Activated T-helper 2 cell treated with anti-CD3 and anti-CD28 coated beads, Interferon-gamma antibody, Interleukin-2, Interleukin-4, amounts not matched to agents 10 μg/mL and 5 μg/mL and 100 μg/mL, durations not matched to agents 14 hours and 24 hours and 36 hours (primary cell): ENCODE measurements at regions not wholly inside any gene's neighbourhood (a gene's known extent, or its start where the extent isn't known, plus 50 kb on each side); places are given as distances from the start of the nearest gene placed in this dataset.
"Not testable (repeated sequence)": the region's sequence is repeated elsewhere in the genome, so short reads cannot be mapped to it uniquely, and the experiment has no call there.

Experiments used
- DNase-seq: peaks from one replicate; pipeline ENCODE4 v3.0.0; 2021; ENCODE audit warnings: low spot score
- H3K27ac Mint-ChIP-seq: one replicate; pipeline ENCODE4 v1.8.0; 2021; ENCODE audit warnings: mixed read lengths
- H3K27me3 Mint-ChIP-seq: one replicate; pipeline ENCODE4 v1.8.0; 2021; ENCODE audit warnings: low read depth, mixed read lengths
- H3K36me3 Mint-ChIP-seq: one replicate; pipeline ENCODE4 v1.8.0; 2021; ENCODE audit warnings: low read depth, mixed read lengths
- H3K4me1 Mint-ChIP-seq: one replicate; pipeline ENCODE4 v1.8.0; 2021; ENCODE audit warnings: low read depth, mixed read lengths
- H3K4me3 Mint-ChIP-seq: one replicate; pipeline ENCODE4 v1.8.0; 2021; ENCODE audit warnings: low read depth, mild to moderate bottlenecking, moderate library complexity, mixed read lengths
- H3K9me3 Mint-ChIP-seq: one replicate; pipeline ENCODE4 v1.8.0; 2021; ENCODE audit warnings: mixed read lengths
- intact Hi-C: fragments of 100-400 bp; cut with micrococcal nuclease; formaldehyde crosslinking; loops from one replicate; pipeline ENCODE4 v1.15.1; 2023

DNA sequence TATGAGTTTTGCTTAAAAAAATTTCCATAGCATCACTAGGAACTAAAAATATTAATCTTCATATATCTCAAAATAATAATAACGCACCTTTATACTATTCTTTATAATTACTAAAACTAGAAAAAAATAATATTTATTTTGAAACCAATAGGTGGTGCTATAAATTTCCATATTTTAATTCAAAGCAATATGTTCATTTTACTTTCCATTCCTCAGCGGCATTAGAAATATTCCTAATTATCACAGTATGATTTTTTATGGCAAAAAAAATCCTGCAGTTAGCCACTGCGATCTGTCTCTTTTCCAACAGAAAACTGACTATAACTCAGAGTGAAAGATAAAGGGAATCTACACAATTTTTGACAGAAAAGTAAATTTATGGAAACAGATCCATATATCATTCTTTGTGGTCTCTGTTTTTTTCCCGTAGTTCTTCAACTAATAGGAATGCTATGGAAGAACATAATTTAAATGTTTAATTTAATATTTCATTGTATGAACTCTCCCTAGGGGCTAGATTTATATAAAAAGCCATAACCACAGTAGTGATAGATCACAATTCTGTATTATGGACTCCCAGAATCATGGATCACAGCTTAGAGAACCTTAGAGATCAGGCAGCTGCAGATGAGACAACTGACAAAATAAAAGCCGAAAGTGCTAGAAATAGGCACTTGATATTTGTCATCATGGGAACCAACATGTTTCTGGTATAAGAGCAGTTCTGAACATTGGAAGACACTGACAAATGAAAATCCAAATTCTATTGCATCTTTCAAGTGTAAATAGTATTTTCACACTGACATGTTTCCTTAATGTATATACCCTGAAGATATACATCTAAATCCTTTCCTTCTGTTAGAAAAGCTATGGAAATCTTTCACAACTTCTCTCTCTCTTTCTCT lies 167.7 kb upstream of the MPDZ start:
- DNase-seq = no peak
- H3K27ac Mint-ChIP-seq = no peak overlapping the region
- H3K27me3 Mint-ChIP-seq = no peaks in the 10 kb centered on the region
- intact Hi-C loops = no loop called here
- no peaks in the 10 kb centered on the region for H3K36me3 Mint-ChIP-seq
- H3K9me3 Mint-ChIP-seq = no peaks in the 10 kb centered on the region
- no peak overlapping the region for H3K4me3 Mint-ChIP-seq
- H3K4me1 Mint-ChIP-seq = no peaks in the 10 kb centered on the region

DNA sequence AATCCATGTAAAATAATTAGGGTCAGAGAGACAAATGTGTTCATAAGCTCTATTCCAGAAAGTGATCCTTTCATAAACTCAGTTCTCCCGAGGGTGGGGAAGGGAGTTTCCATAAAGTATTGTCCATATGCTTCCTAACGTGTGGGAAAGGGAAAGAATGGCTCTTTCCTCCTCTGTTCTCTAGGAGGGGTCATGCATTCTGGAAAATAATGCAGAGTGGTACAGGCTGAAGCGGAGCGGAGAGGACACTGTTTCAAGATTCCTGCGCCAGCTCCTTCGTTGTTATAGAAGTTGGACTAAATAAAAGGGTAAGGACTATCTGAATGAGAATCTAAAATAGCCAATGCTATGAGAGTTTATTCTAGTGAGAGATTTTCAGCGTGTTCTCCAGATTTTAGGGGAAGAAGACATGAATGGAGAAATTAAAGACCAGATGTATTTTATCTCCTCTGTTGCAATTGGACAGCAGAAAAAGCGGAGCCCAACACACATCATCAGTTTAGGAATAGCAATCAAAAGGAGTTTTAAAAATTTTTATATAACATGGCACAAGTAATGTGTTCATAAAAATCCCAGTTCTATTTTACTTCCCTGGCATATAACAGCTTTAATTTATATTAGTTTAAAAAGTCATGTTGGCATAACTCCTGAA lies 166.9 kb upstream of the MPDZ start:
- Mint-ChIP-seq H3K9me3 (no peaks in the 10 kb centered on the region), H3K27ac (no peak overlapping the region)

DNA sequence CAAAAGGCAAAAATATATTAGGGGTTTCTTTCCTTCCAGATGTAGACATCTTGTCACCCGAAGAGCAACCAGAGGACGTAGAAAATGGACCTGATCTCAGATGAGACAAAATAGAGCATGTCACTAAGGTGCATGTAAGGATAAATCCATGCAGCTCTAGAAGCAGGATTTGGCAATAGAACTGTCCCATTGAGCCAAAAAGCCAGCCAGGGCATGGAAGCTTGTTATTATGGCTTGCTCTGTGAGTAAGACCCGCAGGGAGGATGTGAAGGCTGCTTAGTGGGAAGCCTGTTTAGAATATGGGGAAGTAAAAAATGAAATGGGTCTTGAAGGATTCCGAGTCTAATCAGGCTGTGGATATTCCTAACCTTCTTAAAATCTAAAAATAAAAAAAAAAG lies 165.6 kb upstream of the MPDZ start:
- no peaks in the 10 kb centered on the region for H3K36me3 Mint-ChIP-seq
- no peaks in the 10 kb centered on the region for H3K9me3 Mint-ChIP-seq
- H3K4me1 Mint-ChIP-seq = no peaks in the 10 kb centered on the region
- intact Hi-C loops = no loop called here
- no peak overlapping the region for H3K27ac Mint-ChIP-seq
- H3K4me3 Mint-ChIP-seq = no peak overlapping the region
- no peak for DNase-seq
- H3K27me3 Mint-ChIP-seq = no peaks in the 10 kb centered on the region

More for the DNA sequence above, 166.9 kb upstream of the MPDZ start:
- Mint-ChIP-seq H3K27me3 (no peaks in the 10 kb centered on the region), H3K4me1 (no peaks in the 10 kb centered on the region), H3K4me3 (no peak overlapping the region), H3K36me3 (no peaks in the 10 kb centered on the region)
- no peak for DNase-seq
- intact Hi-C loops = no loop called here

DNA sequence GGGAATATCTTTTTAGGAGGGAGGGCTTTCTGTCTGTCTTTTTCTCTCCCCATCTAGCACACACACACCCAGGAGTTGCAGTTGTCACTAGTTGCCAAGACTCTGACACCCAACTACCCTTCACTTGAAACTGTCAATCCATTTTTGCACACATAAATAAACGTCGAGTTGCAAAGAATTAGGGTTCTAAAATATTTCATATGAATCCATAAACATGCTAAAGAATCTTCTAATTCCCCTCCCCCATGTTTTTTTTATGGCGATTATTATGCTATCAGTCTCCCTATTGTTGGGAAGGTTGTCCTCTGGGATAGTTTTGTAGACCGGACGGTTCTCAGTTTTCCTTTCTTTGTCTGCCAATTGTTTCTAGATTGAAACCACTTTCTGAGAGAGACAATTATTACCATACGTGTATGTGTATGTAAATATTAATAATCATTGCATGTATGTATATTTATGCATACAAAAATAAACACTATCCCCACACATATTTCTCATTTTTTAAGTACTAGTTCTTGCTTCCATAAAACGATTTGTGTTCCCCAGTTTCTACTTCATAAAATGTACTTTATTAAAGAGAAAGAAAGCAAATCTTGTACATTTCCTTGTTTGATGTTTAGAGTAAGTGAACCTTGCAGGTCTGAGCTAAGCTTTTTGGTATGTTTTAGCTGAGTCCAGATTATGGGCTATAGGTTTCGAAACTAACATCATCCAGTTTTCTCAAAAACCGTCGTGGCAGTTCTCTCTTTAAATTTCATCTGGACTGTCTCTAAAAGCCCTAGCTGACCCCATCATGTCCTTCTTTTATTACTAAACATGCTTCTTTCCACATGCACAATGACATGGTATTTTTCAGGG lies 165.0 kb upstream of the MPDZ start:
- no peaks in the 10 kb centered on the region for H3K36me3 Mint-ChIP-seq
- no peaks in the 10 kb centered on the region for H3K27me3 Mint-ChIP-seq
- DNase-seq = no peak
- no peaks in the 10 kb centered on the region for H3K9me3 Mint-ChIP-seq
- H3K27ac Mint-ChIP-seq = no peak overlapping the region
- H3K4me3 Mint-ChIP-seq = no peak overlapping the region
- no peaks in the 10 kb centered on the region for H3K4me1 Mint-ChIP-seq
- intact Hi-C loops = no loop called here

DNA sequence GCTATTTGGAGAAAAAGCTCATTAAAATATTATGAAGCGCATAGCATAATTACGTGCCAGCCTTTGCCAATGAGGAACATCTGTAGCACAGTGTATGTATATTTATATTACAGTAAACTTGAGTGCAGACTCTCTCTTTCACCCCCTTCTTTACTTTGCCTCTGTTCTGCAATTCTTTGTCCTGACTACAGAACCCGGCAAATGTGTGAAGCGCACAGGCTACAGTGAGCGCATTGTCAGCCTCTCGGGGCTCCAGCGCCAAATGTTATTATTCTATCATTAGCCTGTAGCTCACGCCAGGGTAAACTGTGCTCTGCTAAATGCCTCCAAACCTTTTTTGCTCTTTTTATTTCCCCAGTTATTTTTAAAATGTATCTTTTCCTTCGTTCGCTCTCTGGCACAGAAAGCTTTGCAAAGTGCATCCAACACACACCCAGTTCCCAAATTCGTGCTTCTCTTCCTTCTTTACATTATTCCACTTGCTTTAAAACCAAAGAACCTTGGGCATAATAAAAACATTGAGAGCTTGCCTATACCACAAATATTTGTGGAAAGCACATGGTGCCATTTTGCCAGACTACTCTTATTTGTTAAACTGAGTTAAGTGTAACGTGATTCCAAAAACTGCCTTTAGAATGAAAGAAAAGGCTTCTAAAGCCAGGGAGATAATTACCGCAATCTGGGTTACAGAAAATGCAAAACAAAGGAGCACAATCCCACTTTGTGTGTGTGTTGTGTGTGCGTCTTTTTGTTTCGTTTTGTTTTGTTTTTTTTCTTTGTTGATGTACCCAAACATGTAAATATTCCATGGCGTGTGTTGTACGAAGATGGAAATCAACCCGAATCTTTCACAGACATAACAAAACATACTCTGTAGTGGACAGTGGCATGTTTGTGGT lies 164.1 kb upstream of the MPDZ start:
- no peak for DNase-seq
- no peaks in the 10 kb centered on the region for H3K36me3 Mint-ChIP-seq
- no peak overlapping the region for H3K4me3 Mint-ChIP-seq
- intact Hi-C loops = no loop called here
- H3K4me1 Mint-ChIP-seq = no peaks in the 10 kb centered on the region
- H3K27ac Mint-ChIP-seq = no peak overlapping the region
- H3K27me3 Mint-ChIP-seq = no peaks in the 10 kb centered on the region
- no peaks in the 10 kb centered on the region for H3K9me3 Mint-ChIP-seq

DNA sequence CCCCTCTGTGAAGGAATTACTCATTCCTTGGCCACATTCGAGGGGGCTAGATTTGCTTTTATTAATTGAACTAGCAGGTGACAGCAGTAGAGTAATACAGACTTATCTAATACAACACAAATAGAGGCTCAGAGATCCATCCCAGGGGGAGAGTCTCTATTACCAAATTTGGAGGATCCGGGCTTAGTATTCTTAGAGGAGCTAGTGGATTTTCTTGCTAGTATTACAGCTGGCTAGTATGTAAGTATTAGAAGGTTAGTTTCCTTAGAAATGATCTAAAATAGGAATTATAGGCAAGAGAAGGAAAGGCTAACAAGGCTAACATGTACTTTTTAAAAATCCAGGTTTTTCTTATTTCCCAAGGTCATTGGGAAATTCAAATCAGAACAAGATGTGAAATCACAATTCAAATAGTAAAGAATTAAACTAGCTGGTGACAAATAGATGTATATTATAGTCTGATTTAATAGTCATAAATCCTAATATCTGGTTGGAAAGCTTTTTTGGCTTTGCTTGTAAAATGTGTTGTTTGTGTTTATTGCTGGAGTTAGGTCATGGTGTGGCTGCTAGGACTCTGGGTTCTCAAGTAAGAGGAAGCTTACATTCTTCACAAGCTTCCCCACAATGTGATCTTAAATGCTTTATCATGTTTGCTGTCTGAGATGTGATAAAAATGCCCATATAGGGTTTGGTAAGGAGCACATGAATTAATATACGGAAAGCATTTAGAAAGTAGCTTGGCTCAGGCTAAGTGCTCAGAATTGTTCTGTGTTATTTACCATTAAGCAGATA lies 160.4 kb upstream of the MPDZ start:
- Mint-ChIP-seq H3K36me3 (no peaks in the 10 kb centered on the region), H3K4me1 (no peaks in the 10 kb centered on the region), H3K4me3 (no peak overlapping the region), H3K27me3 (no peaks in the 10 kb centered on the region), H3K27ac (no peak overlapping the region), H3K9me3 (no peaks in the 10 kb centered on the region)
- DNase-seq = no peak
- intact Hi-C loops = no loop called here

DNA sequence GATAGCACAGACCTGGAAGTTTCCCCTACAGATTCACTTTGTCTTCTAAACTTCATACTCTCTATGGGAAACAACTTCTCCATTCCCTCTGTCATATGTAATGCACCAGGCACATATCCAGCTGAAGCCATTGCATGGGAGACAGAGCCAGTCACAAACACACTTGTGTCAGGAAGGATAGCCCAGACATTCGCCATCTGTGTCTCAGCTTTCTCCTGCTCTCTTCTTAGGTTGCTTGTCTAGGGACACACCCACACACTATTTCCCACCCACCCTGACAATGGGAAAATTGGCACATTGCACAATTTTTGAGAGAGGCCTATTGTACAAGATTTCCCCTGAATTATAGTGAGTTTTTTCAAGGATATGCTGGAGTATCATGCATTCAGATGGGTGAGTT lies 158.4 kb upstream of the MPDZ start:
- intact Hi-C loops = no loop called here
- Mint-ChIP-seq H3K4me3 (no peak overlapping the region), H3K36me3 (no peaks in the 10 kb centered on the region), H3K27ac (no peak overlapping the region), H3K4me1 (no peaks in the 10 kb centered on the region), H3K27me3 (no peaks in the 10 kb centered on the region), H3K9me3 (no peaks in the 10 kb centered on the region)
- DNase-seq = no peak

DNA sequence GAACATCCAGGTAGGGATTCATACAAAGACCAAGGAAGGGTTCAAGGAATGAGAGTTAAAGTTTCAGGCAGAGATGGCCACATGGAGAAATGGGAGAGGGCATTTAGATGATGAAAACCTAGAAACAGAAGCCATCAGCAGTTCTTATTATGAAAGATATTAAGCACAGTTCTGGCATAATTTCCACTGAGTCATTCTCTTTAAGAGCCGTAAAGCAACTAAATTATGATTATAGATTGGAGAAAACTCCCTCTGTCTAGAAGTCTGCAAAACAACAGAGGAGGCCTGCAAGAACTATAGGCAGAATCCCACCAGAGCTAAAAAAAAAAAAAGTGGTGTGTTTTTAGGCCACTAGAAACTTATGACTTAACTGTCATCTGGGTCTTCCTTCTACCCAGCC lies 157.1 kb upstream of the MPDZ start:
- Mint-ChIP-seq H3K9me3 (no peaks in the 10 kb centered on the region), H3K27me3 (no peaks in the 10 kb centered on the region), H3K36me3 (no peaks in the 10 kb centered on the region), H3K4me1 (no peaks in the 10 kb centered on the region), H3K4me3 (no peak overlapping the region), H3K27ac (no peak overlapping the region)
- intact Hi-C loops = no loop called here
- no peak for DNase-seq

DNA sequence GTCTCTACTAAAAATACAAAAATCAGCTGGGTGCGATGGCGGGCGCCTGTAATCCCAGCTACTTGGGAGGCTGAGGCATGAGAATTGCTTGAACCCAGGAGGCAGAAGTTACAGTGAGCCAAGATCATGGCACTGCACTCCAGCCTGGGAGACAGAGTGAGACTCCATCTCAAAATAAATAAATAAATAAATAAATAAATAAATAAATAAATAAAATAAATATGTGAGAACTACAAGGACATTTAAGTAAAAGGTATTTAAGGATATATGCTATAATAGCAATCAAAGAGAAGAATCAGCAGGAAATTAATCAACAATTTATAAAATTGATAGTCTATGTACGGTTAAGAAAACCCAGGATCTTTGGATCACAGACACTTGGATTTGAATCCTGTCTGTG lies 154.0 kb upstream of the MPDZ start:
- H3K27ac Mint-ChIP-seq, H3K9me3 Mint-ChIP-seq, H3K27me3 Mint-ChIP-seq, DNase-seq, H3K4me3 Mint-ChIP-seq, intact Hi-C loops, H3K36me3 Mint-ChIP-seq, H3K4me1 Mint-ChIP-seq: not testable (repeated sequence)

DNA sequence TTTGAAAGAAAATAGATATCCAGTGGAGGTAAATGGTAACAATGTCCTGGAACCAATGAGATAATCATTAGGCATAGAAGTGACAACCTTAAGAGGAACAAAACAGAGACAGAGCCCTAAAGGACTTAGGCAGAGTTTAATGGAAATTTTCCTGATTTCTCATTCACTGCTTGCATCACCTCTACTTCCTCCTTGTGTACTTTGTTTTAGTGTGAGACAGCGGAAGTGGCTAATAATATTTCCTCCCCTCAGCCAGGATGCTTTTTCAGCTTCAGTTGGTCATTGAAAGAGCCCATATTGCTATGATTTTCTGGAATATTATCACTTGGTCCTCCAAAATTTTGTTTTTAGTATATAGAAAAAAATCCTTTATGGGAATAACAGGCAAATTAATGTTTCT lies 153.4 kb upstream of the MPDZ start:
- H3K4me3 Mint-ChIP-seq = no peak overlapping the region
- no peaks in the 10 kb centered on the region for H3K9me3 Mint-ChIP-seq
- H3K27ac Mint-ChIP-seq = no peak overlapping the region
- no peaks in the 10 kb centered on the region for H3K27me3 Mint-ChIP-seq
- H3K36me3 Mint-ChIP-seq = no peaks in the 10 kb centered on the region
- no peak for DNase-seq
- intact Hi-C loops = no loop called here
- H3K4me1 Mint-ChIP-seq = no peaks in the 10 kb centered on the region

DNA sequence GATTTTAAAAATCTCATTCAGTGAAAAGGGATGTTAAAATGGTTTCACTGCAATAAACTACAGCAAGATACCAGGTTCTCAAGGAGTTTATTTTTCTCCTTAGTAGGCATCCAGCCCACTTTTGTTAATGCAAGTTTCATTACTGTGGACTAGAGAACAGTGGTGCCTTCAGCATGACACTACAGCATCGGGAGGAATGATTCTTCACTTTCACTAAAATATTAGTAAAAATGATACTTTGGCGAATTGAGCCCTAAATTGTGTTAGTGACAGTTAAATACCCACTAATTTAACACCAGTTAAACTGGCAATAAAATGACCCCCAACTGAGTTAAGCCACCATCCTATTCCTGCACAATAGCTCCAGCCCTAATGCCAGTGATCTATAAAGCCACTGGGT lies 152.2 kb upstream of the MPDZ start:
- H3K4me1 Mint-ChIP-seq = no peaks in the 10 kb centered on the region
- H3K4me3 Mint-ChIP-seq = no peak overlapping the region
- no peak for DNase-seq
- no peaks in the 10 kb centered on the region for H3K27me3 Mint-ChIP-seq
- no peaks in the 10 kb centered on the region for H3K36me3 Mint-ChIP-seq
- no peaks in the 10 kb centered on the region for H3K9me3 Mint-ChIP-seq
- no peak overlapping the region for H3K27ac Mint-ChIP-seq
- intact Hi-C loops = no loop called here

DNA sequence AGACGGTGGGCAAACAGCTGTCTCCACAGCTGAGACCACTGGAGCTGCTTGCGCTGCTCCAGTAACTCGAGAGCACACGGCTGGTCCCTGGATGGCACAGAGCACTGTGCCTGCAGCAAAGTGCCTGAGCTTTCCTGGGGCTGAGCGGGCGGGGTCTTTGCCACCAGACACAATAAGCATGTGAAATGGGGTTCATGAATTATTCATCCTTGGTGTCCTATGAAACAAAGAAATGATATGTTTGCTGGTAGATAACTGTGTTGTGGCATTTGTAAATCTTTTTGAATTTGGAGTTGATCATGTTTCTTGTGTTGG lies 151.7 kb upstream of the MPDZ start:
- Mint-ChIP-seq H3K4me3 (no peak overlapping the region), H3K36me3 (no peaks in the 10 kb centered on the region), H3K4me1 (no peaks in the 10 kb centered on the region), H3K27ac (no peak overlapping the region), H3K9me3 (no peaks in the 10 kb centered on the region), H3K27me3 (no peaks in the 10 kb centered on the region)
- intact Hi-C loops = no loop called here
- no peak for DNase-seq
